Heart right ventricle (tissue), 16 donors: ENCODE measurements at regions not wholly inside any gene's neighbourhood (a gene's known extent, or its start where the extent isn't known, plus 50 kb on each side); places are given as distances from the start of the nearest gene placed in this dataset.

Experiments
- ATAC-seq, 8 donors: fragments of 200-7000 bp; cut with Tn5 transposase; one replicate each; pipeline ENCODE4 v1.9.1; 2020; ENCODE audit warnings: mild to moderate bottlenecking in 8 of 8, moderate library complexity in 8 of 8, moderate number of reproducible peaks in 1 of 8
- DNase-seq, 2 donors: peaks; one replicate each; pipeline ENCODE4 v3.0.0-alpha.2; 2020
- H3K27ac ChIP-seq, 10 donors: fragments of 200-600 bp; sonication (generic) in 2 of 10; one replicate each; pipeline versions ENCODE4 v1.5.0 to v1.8.0; 2020 to 2022; ENCODE audit warnings: mild to moderate bottlenecking in 3 of 10
- H3K27me3 ChIP-seq, 7 donors: fragments of 200-600 bp; one replicate each; pipeline ENCODE4 v1.8.0; 2021 to 2022; ENCODE audit warnings: mild to moderate bottlenecking in 2 of 7
- H3K36me3 ChIP-seq, 9 donors: fragments of 200-600 bp; sonication (generic) in 1 of 9; one replicate each; pipeline versions ENCODE4 v1.5.0 to v1.8.0; 2020 to 2022; ENCODE audit warnings: mild to moderate bottlenecking in 2 of 9
- H3K4me1 ChIP-seq, 9 donors: fragments of 200-600 bp; sonication (generic) in 1 of 9; one replicate each; pipeline versions ENCODE4 v1.5.0 to v1.8.0; 2020 to 2022; ENCODE audit warnings: mild to moderate bottlenecking in 4 of 9
- H3K4me3 ChIP-seq, 10 donors: fragments of 200-600 bp; sonication (generic) in 2 of 10; one replicate each; pipeline versions ENCODE4 v1.5.0 to v1.8.0; 2020 to 2022; ENCODE audit warnings: mild to moderate bottlenecking in 7 of 10, moderate library complexity in 2 of 10
- H3K9me3 ChIP-seq, 11 donors: fragments of 200-600 bp in 10 of 11; sonication (generic) in 2 of 11; one replicate each; pipeline versions ENCODE4 v1.5.0 to v1.8.0; 2013 to 2022; ENCODE audit warnings: mild to moderate bottlenecking in 2 of 11, control low read depth in 1 of 11, moderate library complexity in 1 of 11
- CTCF ChIP-seq, 9 donors: fragments of 200-600 bp; sonication (generic) in 2 of 9; IDR thresholded peaks; one replicate each; pipeline versions ENCODE4 v1.5.0 to v1.8.0; 2021 to 2022; ENCODE audit warnings: antibody characterized with exemption in 9 of 9, mild to moderate bottlenecking in 5 of 9, moderate library complexity in 1 of 9
- WGBS, 2 donors: extraction: QIAGEN DNeasy Blood & Tissue Kit; methylation state at CpG; one replicate each; pipeline ENCODE4 v1.1.7; 2013; ENCODE audit warnings: inconsistent platforms in 1 of 2; 5-methylcytosine and 5-hydroxymethylcytosine counted together
- intact Hi-C, 10 donors: fragments of 100-400 bp; cut with DNase I; formaldehyde crosslinking; loops; one replicate each; pipeline versions ENCODE4 v1.11.1 to v1.14.2; 2022
- donor health status: Arrhythmogenic right ventricular cardiomyopathy.
- donor health status: ischemic (EF 13 %, LVEDD 7.1; RV severe dilation, severe dysfunction).
- donor health status: healthy with polysubstance abuse.
- donor health status: DM: no; HTN: yes; CAD: no.
- donor health status: DM: no; HTN: no; CAD: no.
- donor health status: ischemic (EF 25% LVEDD 6.9; RV normal size, moderate dysfunction).
- donor health status: ischemic (EF 25% LVEDD 5.7; RV mildly dilated, moderate dysfunction).
- donor health status: healthy.
- donor health status: DM: yes; HTN: yes; CAD: no.
- donor health status: Ischemic cardiomyopathy.
- donor health status: ischemic (EF 35%, LVEDD 5.7; RV mildly dilated, moderate dysfunction).
- donor health status: nonischemic (EF 11% LVEDD 7.7; RV severe dilation, severe dysfunction).
- donor health status: DM: yes; HTN: yes; CAD: no.
- donor health status: PGD.
- donor health status: ischemic (EF 29% LVEDD 5.4; RV normal size, mild dysfunction).
- donor health status: nonischemic (EF 23%, LVEDD 6.1; RV moderate dilation, normal function).

- Histone ChIP-seq H3K4me1 (no peaks in the 10 kb centered on the region), H3K27ac (no peak overlapping the region), H3K36me3 (no peaks in the 10 kb centered on the region), H3K27me3 (peaks cover 0 to 17% (median 0%) of the 10 kb centered on the region in 7 donors), H3K4me3 (no peak overlapping the region), H3K9me3 (peaks cover 0 to 18% (median 0%) of the 10 kb centered on the region in 11 donors)
- peak in 4 of 9 donors; percentile 11 to 29 (median 20) for TF ChIP-seq CTCF (IDR thresholded peaks at IDR 0.05)
- no peak for DNase-seq
- 45 to 55% methylated on average over 5 of the region's 5 CpGs for WGBS, 2 donors
- no peak for ATAC-seq
- intact Hi-C loops, result no loop called here
Observed at GRCh38 chr16:9225527-9226316, 134.3 kb downstream of the HAPSTR1 start.

- no peak for DNase-seq
- Histone ChIP-seq H3K36me3 (no peaks in the 10 kb centered on the region), H3K4me3 (no peak overlapping the region), H3K4me1 (no peaks in the 10 kb centered on the region), H3K9me3 (peaks cover 0 to 18% (median 0%) of the 10 kb centered on the region in 11 donors), H3K27ac (no peak overlapping the region), H3K27me3 (peaks cover 0 to 12% (median 0%) of the 10 kb centered on the region in 7 donors)
- WGBS, 2 donors, result 69 to 70% methylated on average over 7 of the region's 7 CpGs
- no peak for ATAC-seq
- intact Hi-C loops, result no loop called here
- no peak for TF ChIP-seq CTCF (IDR thresholded peaks at IDR 0.05)
Observed at GRCh38 chr16:9226924-9227323, 135.5 kb downstream of the HAPSTR1 start.

DNA sequence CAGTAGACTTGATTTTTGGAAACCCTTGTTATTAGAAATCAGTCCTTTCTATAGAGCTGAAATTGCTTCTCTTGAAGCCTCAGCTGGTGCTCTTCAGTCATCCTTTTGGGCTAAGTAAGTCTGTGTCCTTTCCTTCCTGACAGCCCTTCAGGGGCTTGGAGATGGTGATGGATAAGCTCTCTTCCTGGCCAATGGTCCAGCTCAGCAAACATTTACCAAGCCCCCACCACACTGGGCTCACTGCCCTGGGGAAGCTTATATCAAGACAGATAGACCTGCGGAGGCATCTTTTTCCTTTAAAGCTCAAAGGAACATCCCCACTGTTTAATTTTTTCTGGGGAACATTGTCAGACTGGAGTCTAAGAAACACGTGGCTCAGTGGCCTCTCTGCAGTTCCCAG, 139.6 kb downstream of the HAPSTR1 start:
- H3K27me3 ChIP-seq, result peaks cover 0 to 6% (median 0%) of the 10 kb centered on the region in 7 donors
- no peaks in the 10 kb centered on the region for H3K9me3 ChIP-seq
- peaks cover 0 to 6% (median 0%) of the 10 kb centered on the region in 9 donors for H3K4me1 ChIP-seq
- DNase-seq (no peak), ATAC-seq (no peak)
- 15 to 26% methylated on average over 2 of the region's 2 CpGs for WGBS, 2 donors
- H3K4me3 ChIP-seq, result no peak overlapping the region
- H3K27ac ChIP-seq, result no peak overlapping the region
- no peaks in the 10 kb centered on the region for H3K36me3 ChIP-seq
- TF ChIP-seq CTCF (IDR thresholded peaks at IDR 0.05), result no peak
- intact Hi-C loops, result no loop called here

- ATAC-seq (peak in 2 of 8 donors; percentile 19 to 47), DNase-seq (peak in 1 of 2 donors; percentile 7)
- Histone ChIP-seq H3K9me3 (peaks cover 0 to under 1% (median 0%) of the 10 kb centered on the region in 11 donors), H3K27ac (no peak overlapping the region), H3K4me1 (peaks cover 0 to 11% (median 0%) of the 10 kb centered on the region in 9 donors), H3K36me3 (no peaks in the 10 kb centered on the region), H3K4me3 (no peak overlapping the region), H3K27me3 (peaks cover 0 to 3% (median 0%) of the 10 kb centered on the region in 7 donors)
- no peak for TF ChIP-seq CTCF (IDR thresholded peaks at IDR 0.05)
- intact Hi-C loops, result no loop called here
- 24 to 29% methylated on average over 5 of the region's 5 CpGs for WGBS, 2 donors
Observed at GRCh38 chr16:9232102-9232770, 140.8 kb downstream of the HAPSTR1 start.
